NB4 (cell line): ENCODE measurements at regions not wholly inside any gene's neighbourhood (a gene's known extent, or its start where the extent isn't known, plus 50 kb on each side); places are given as distances from the start of the nearest gene placed in this dataset.

Experiments used
- POLR2A ChIP-seq: IDR thresholded peaks from 2 replicates; pipeline ENCODE4 v1.6.1; 2011; ENCODE audit warnings: mild to moderate bottlenecking; ENCODE audit not compliant: insufficient read length; ENCODE audit errors: extremely low read depth
- TF ChIP-seq, protein P1 (sequence below): IDR thresholded peaks from one replicate; pipeline ENCODE4 v1.5.1; 2012; ENCODE audit warnings: low read depth, low read length
- TF ChIP-seq, protein P2 (sequence below): IDR thresholded peaks from 2 replicates; pipeline ENCODE4 v1.6.1; 2011; ENCODE audit warnings: low read depth, low read length

DNA sequence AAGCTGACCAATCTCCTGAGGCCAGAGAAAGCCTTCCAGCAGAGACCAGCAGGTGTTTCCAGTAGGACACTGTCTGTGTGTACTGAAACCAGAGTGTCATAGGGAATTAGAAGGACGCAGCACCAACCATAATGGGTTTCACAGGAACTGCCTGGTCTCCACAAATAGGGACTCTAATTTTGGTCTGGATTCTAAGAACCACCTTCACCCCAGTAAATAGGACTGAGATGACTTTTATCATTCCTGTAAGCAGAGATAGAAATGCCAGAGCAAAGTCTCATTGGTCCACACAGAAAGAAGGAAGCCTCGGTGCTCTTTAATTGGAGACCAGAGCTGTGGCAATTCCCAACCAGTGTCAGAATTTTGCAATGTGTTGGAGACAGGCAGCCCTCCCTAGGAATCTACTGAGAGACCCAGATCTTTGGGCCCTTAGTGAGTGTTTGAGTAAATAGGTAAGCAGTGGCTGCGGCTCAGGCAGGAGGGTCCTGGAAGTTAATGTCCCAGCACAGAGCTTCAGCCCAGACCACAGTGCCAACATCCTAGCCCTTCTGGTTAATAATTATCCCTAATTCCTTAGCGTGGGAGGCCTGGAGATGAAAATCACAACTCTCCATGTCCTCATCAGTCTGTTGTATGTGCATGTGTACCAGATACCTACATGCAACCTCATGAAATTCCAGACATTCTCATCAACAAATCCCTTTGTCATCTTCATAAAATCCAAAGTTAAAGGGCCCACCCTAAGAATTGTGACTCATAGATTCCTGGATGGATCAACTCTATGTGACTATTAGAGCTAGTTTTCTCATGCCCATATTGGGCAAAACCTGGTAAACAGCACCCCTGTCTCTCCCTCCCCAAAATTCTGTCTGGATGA, 81.2 kb downstream of the UNC5CL start:
- TF ChIP-seq POLR2A: no peak
- TF ChIP-seq, protein P1, sequence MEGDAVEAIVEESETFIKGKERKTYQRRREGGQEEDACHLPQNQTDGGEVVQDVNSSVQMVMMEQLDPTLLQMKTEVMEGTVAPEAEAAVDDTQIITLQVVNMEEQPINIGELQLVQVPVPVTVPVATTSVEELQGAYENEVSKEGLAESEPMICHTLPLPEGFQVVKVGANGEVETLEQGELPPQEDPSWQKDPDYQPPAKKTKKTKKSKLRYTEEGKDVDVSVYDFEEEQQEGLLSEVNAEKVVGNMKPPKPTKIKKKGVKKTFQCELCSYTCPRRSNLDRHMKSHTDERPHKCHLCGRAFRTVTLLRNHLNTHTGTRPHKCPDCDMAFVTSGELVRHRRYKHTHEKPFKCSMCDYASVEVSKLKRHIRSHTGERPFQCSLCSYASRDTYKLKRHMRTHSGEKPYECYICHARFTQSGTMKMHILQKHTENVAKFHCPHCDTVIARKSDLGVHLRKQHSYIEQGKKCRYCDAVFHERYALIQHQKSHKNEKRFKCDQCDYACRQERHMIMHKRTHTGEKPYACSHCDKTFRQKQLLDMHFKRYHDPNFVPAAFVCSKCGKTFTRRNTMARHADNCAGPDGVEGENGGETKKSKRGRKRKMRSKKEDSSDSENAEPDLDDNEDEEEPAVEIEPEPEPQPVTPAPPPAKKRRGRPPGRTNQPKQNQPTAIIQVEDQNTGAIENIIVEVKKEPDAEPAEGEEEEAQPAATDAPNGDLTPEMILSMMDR: no peak
- TF ChIP-seq, protein P2, sequence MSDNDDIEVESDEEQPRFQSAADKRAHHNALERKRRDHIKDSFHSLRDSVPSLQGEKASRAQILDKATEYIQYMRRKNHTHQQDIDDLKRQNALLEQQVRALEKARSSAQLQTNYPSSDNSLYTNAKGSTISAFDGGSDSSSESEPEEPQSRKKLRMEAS: no peak
